Kidney (tissue), 13 donors: ENCODE measurements at regions not wholly inside any gene's neighbourhood (a gene's known extent, or its start where the extent isn't known, plus 50 kb on each side); places are given as distances from the start of the nearest gene placed in this dataset.

Source experiments
- DNase-seq, 5 donors: peaks; one replicate each; pipeline ENCODE4 v3.0.0-alpha.2; 2013 to 2020
- FAIRE-seq: peaks from 2 replicates; lab custom pipeline; 2012; peaks lifted over from hg19 to GRCh38; lab: Jason Lieb, UNC
- H3K27ac ChIP-seq, 2 donors: one replicate each; pipeline ENCODE4 v1.7.0; 2013; ENCODE audit warnings: low read depth in 2 of 2, low read length in 2 of 2, inconsistent platforms in 1 of 2
- H3K27me3 ChIP-seq: one replicate; pipeline ENCODE4 v1.7.1; 2013; ENCODE audit warnings: low read length, inconsistent platforms; ENCODE audit not compliant: control insufficient read depth, insufficient read depth
- H3K36me3 ChIP-seq, 3 donors: one replicate each; pipeline versions ENCODE4 v1.7.0 to v1.7.1; 2013; ENCODE audit warnings: low read length in 3 of 3, control low read depth in 1 of 3, inconsistent platforms in 1 of 3; ENCODE audit not compliant: insufficient read depth in 3 of 3, control insufficient read depth in 2 of 3
- H3K4me1 ChIP-seq, 3 donors: one replicate each; pipeline versions ENCODE4 v1.7.0 to v1.7.1; 2013; ENCODE audit warnings: low read length in 3 of 3, inconsistent platforms in 1 of 3, low read depth in 1 of 3; ENCODE audit not compliant: control insufficient read depth in 2 of 3, insufficient read depth in 2 of 3
- H3K4me3 ChIP-seq, 3 donors: one replicate each; pipeline versions ENCODE4 v1.7.0 to v1.8.1; 2013; ENCODE audit warnings: low read length in 3 of 3, control low read depth in 1 of 3, inconsistent platforms in 1 of 3
- H3K9ac ChIP-seq, 3 donors: one replicate each; pipeline versions ENCODE4 v1.7.0 to v1.7.1; 2013; ENCODE audit warnings: low read length in 3 of 3, control low read depth in 1 of 3, inconsistent platforms in 1 of 3
- H3K9me3 ChIP-seq, 3 donors: one replicate each; pipeline versions ENCODE4 v1.7.0 to v1.7.1; 2013; ENCODE audit warnings: low read length in 3 of 3, control low read depth in 1 of 3, inconsistent platforms in 1 of 3; ENCODE audit not compliant: control insufficient read depth in 2 of 3, insufficient read depth in 1 of 3
- intact Hi-C: fragments of 100-400 bp; cut with DNase I; formaldehyde crosslinking; loops from one replicate; pipeline ENCODE4 v1.11.1; 2022
- TF ChIP-seq, protein P1 (sequence below): IDR thresholded peaks from 3 replicates; pipeline ENCODE4 v1.5.1; 2012; ENCODE audit warnings: mild to moderate bottlenecking, moderate library complexity, borderline replicate concordance; ENCODE audit not compliant: insufficient read depth; ENCODE audit errors: extremely low read depth
- donor health status: control.
- donor health status: control.
- donor health status: control.
- donor health status: control.
- donor health status: control.
- donor health status: DM: yes; HTN: yes; CAD: no.
- donor health status: Normal renal cell carcinoma (clear cell type).

DNA sequence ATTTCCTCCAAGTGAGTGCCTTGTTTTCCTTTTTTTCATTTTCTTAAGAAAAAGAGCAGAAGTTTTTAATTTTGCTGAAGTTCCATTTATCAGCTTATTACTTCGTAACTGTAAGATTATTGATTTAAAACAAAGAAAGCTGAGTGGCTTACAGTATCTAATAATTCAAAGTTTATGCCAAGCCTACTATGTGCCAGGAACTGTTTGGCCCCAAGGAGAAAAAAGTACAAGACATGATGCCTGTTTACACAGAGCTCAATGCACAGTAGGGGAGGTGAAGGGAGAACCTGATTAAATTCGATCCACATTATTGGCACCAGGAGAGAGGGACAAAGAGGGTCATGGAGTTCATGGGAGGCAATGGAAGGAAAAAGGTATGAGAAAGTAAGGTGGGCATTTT, 419.3 kb upstream of the ZMIZ1 start:
- peaks cover 0 to 3% (median 0%) of the 10 kb centered on the region in 3 donors for H3K4me1 ChIP-seq
- DNase-seq, result no peak
- no peaks in the 10 kb centered on the region for H3K36me3 ChIP-seq
- peaks cover 0 to 3% (median 2%) of the 10 kb centered on the region in 3 donors for H3K9me3 ChIP-seq
- TF ChIP-seq, protein P1, sequence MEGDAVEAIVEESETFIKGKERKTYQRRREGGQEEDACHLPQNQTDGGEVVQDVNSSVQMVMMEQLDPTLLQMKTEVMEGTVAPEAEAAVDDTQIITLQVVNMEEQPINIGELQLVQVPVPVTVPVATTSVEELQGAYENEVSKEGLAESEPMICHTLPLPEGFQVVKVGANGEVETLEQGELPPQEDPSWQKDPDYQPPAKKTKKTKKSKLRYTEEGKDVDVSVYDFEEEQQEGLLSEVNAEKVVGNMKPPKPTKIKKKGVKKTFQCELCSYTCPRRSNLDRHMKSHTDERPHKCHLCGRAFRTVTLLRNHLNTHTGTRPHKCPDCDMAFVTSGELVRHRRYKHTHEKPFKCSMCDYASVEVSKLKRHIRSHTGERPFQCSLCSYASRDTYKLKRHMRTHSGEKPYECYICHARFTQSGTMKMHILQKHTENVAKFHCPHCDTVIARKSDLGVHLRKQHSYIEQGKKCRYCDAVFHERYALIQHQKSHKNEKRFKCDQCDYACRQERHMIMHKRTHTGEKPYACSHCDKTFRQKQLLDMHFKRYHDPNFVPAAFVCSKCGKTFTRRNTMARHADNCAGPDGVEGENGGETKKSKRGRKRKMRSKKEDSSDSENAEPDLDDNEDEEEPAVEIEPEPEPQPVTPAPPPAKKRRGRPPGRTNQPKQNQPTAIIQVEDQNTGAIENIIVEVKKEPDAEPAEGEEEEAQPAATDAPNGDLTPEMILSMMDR, result no peak
- intact Hi-C loops, result no loop called here
- H3K4me3 ChIP-seq, result no peak overlapping the region
- H3K9ac ChIP-seq, result no peak overlapping the region
- no peak for FAIRE-seq
- H3K27ac ChIP-seq, result no peak overlapping the region
- no peaks in the 10 kb centered on the region for H3K27me3 ChIP-seq

DNA sequence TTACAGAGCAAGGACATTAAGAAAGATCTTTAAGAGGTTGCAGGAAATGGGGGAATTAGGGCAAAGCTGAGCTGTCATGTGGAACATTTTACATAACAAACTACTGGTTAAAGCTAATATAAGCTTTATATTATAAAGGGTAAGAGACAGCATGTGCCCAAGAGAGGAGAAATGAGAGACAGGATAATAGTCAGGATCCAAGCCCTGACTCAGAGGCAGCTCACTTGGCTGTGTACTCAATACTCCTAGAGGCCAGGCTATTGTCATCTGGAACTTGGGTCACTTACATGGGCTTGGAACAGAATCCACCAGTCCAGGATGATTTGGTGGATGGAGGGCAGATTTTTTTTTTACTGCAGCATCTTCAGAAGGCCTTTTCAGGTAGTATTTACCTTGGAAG, 418.6 kb upstream of the ZMIZ1 start:
- Histone ChIP-seq H3K36me3 (no peaks in the 10 kb centered on the region), H3K4me1 (peaks cover 0 to 3% (median 0%) of the 10 kb centered on the region in 3 donors), H3K9ac (no peak overlapping the region), H3K4me3 (no peak overlapping the region), H3K27me3 (no peaks in the 10 kb centered on the region), H3K9me3 (no peaks in the 10 kb centered on the region), H3K27ac (no peak overlapping the region)
- intact Hi-C loops, result no loop called here
- TF ChIP-seq, protein P1, result no peak
- DNase-seq (no peak), FAIRE-seq (no peak)

DNA sequence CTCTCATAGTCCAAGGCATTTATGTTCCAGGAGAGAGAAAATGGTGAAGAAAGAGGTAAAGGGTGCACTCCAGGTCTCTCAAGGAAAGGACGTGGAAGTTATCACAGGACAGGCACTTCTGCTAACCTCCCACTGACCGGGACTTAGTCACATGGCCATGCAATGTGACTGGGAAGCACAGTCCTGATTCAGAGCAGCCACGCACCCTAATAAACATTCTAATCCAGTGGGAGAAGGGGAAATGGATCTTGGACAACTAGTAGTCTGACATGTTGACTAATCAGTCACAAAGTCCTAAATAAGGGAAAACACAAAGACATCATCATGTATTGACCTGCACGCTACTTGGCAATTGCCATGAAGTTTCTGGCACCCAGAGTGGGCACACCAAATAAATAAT, 417.5 kb upstream of the ZMIZ1 start:
- intact Hi-C loops, result no loop called here
- no peak overlapping the region for H3K27ac ChIP-seq
- no peak overlapping the region for H3K9ac ChIP-seq
- no peaks in the 10 kb centered on the region for H3K9me3 ChIP-seq
- FAIRE-seq (no peak), DNase-seq (no peak)
- TF ChIP-seq, protein P1, result no peak
- H3K4me1 ChIP-seq, result peaks cover 0 to 3% (median 0%) of the 10 kb centered on the region in 3 donors
- H3K27me3 ChIP-seq, result no peaks in the 10 kb centered on the region
- H3K36me3 ChIP-seq, result no peaks in the 10 kb centered on the region
- H3K4me3 ChIP-seq, result no peak overlapping the region

DNA sequence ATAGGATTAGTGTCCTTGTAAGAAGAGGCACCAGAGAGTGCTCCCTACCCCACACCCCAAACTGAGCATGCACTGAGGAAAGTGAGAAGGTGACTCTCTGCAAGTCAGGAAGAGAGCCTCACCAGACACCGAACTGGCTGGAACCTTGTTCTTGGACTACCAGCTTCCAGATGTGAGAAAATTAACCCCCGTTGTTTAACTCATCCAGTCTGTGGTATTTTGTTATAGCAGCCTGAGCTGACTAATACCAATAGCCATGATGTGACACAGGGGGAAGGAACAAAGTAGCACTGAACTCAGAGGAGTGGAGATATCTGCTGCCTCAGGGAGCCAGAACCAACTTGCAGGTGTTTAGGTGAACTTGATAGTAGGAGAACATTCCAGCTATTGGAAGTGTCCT, 415.2 kb upstream of the ZMIZ1 start:
- FAIRE-seq, result no peak
- Histone ChIP-seq H3K4me1 (peaks cover 0 to 5% (median 3%) of the 10 kb centered on the region in 3 donors), H3K4me3 (no peak overlapping the region), H3K27ac (no peak overlapping the region), H3K27me3 (no peaks in the 10 kb centered on the region), H3K36me3 (no peaks in the 10 kb centered on the region), H3K9me3 (no peaks in the 10 kb centered on the region), H3K9ac (no peak overlapping the region)
- intact Hi-C loops, result no loop called here
- TF ChIP-seq, protein P1, result no peak
- DNase-seq, result no peak
